Smooth muscle cell (in vitro differentiated cells): ENCODE measurements at regions not wholly inside any gene's neighbourhood (a gene's known extent, or its start where the extent isn't known, plus 50 kb on each side); places are given as distances from the start of the nearest gene placed in this dataset.

Experiments
- DNase-seq: peaks from one replicate; lab custom pipeline; 2025; ENCODE audit not compliant: unreplicated experiment; lab: John Stamatoyannopoulos, UW
- H2AFZ ChIP-seq: fragments of 200-600 bp; sonication (generic); 2 replicates; pipeline ENCODE4 v1.6.0; 2016; ENCODE audit warnings: antibody characterized with exemption, low read depth, mild to moderate bottlenecking
- H3F3A ChIP-seq: fragments of 200-600 bp; sonication (generic); 2 replicates; pipeline ENCODE4 v1.6.0; 2017; ENCODE audit warnings: antibody characterized with exemption, low read depth
- H3K27ac ChIP-seq: fragments of 200-600 bp; sonication (generic); 2 replicates; pipeline ENCODE4 v1.5.1; 2016; ENCODE audit warnings: low read depth, mild to moderate bottlenecking
- H3K27me3 ChIP-seq: fragments of 200-600 bp; sonication (generic); 2 replicates; pipeline ENCODE4 v1.6.1; 2016; ENCODE audit warnings: low read depth, mild to moderate bottlenecking
- H3K36me3 ChIP-seq: fragments of 200-600 bp; sonication (generic); 2 replicates; pipeline ENCODE4 v1.5.1; 2016; ENCODE audit warnings: low read depth
- H3K4me1 ChIP-seq: fragments of 200-600 bp; sonication (generic); 2 replicates; pipeline ENCODE4 v1.5.1; 2016; ENCODE audit warnings: low read depth
- H3K4me2 ChIP-seq: fragments of 200-600 bp; sonication (generic); 2 replicates; pipeline ENCODE4 v1.6.0; 2016; ENCODE audit warnings: mild to moderate bottlenecking
- H3K4me3 ChIP-seq: fragments of 200-600 bp; sonication (generic); 2 replicates; pipeline ENCODE4 v1.5.1; 2016; ENCODE audit warnings: mild to moderate bottlenecking
- H3K79me2 ChIP-seq: fragments of 200-600 bp; sonication (generic); 2 replicates; pipeline ENCODE4 v1.6.0; 2016; ENCODE audit warnings: low read depth, mild to moderate bottlenecking
- H3K9ac ChIP-seq: fragments of 200-600 bp; sonication (generic); 2 replicates; pipeline ENCODE4 v1.6.0; 2016; ENCODE audit warnings: low read depth
- H3K9me3 ChIP-seq: fragments of 200-600 bp; sonication (generic); replicated peaks from 2 replicates; pipeline ENCODE4 v1.5.1; 2016; ENCODE audit warnings: low read depth
- H4K20me1 ChIP-seq: fragments of 200-600 bp; sonication (generic); 2 replicates; pipeline ENCODE4 v1.6.0; 2016; ENCODE audit warnings: low read depth
- WGBS: methylation state at CpG from one replicate; pipeline ENCODE4 v1.1.7; 2016; ENCODE audit warnings: low lambda C conversion rate; 5-methylcytosine and 5-hydroxymethylcytosine counted together
- TF ChIP-seq, protein P1 (sequence below): fragments of 200-600 bp; sonication (generic); IDR thresholded peaks from 2 replicates; pipeline ENCODE4 v1.5.1; 2017; ENCODE audit warnings: borderline replicate concordance, mild to moderate bottlenecking, antibody characterized with exemption; ENCODE audit not compliant: insufficient read depth, poor library complexity, severe bottlenecking

DNA sequence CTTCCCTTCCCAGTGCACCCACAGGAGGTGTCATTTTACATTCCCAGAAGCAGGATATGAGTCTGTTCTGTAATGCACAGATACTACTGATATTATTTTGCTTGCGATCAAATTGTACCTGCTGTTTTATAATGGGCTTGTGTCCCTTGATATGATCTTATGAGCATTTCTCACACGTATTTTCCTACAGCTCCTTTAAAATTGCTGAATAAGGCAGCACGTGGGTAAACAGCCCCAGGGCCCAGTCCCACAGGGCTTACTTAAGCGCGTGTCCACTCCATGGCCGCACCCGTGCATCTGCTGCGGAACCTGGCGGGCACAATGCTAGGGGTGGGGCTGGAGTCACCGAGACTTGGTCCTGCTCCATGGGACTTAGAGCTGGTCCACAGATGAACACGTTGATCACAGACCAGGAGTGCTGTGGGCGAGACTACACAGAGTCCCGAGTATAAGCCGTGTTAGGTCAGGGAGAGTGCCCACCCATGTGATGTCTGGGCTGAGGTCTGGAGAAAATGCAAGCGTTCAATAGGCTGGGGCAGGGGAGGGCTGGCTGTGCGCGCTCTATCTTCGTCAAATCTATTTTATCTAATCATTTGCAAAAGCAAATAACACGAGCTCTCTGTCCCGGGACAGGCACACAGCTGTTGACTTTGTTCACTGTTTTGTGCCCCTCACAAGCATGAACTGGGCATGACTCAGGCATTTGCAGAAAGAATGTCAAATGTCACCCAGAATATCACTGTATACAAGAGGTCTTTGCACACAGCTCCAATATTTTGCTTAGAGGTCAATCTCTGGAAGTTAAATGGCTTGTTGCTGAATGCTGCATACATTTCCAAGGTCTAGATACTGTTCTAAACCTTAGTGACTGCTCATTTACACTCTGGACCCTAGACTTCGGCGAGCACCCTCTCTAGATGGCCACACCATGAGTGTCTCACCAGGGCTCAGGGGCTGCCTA, 119.3 kb downstream of the CRYAA start:
- H4K20me1 ChIP-seq: no peaks in the 10 kb centered on the region
- no peak overlapping the region for H3K27ac ChIP-seq
- H3K9me3 ChIP-seq: no peaks in the 10 kb centered on the region
- H3K4me1 ChIP-seq: no peaks in the 10 kb centered on the region
- H2AFZ ChIP-seq: no peak overlapping the region
- H3K9ac ChIP-seq: no peak overlapping the region
- H3K4me3 ChIP-seq: no peak overlapping the region
- H3K36me3 ChIP-seq: no peaks in the 10 kb centered on the region
- H3K79me2 ChIP-seq: no peaks in the 10 kb centered on the region
- no peak overlapping the region for H3K4me2 ChIP-seq
- no peak for DNase-seq
- no peaks in the 10 kb centered on the region for H3F3A ChIP-seq
- WGBS: 84% methylated on average over 22 of the region's 22 CpGs
- H3K27me3 ChIP-seq: no peaks in the 10 kb centered on the region
- TF ChIP-seq, protein P1, sequence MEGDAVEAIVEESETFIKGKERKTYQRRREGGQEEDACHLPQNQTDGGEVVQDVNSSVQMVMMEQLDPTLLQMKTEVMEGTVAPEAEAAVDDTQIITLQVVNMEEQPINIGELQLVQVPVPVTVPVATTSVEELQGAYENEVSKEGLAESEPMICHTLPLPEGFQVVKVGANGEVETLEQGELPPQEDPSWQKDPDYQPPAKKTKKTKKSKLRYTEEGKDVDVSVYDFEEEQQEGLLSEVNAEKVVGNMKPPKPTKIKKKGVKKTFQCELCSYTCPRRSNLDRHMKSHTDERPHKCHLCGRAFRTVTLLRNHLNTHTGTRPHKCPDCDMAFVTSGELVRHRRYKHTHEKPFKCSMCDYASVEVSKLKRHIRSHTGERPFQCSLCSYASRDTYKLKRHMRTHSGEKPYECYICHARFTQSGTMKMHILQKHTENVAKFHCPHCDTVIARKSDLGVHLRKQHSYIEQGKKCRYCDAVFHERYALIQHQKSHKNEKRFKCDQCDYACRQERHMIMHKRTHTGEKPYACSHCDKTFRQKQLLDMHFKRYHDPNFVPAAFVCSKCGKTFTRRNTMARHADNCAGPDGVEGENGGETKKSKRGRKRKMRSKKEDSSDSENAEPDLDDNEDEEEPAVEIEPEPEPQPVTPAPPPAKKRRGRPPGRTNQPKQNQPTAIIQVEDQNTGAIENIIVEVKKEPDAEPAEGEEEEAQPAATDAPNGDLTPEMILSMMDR: no peak

DNA sequence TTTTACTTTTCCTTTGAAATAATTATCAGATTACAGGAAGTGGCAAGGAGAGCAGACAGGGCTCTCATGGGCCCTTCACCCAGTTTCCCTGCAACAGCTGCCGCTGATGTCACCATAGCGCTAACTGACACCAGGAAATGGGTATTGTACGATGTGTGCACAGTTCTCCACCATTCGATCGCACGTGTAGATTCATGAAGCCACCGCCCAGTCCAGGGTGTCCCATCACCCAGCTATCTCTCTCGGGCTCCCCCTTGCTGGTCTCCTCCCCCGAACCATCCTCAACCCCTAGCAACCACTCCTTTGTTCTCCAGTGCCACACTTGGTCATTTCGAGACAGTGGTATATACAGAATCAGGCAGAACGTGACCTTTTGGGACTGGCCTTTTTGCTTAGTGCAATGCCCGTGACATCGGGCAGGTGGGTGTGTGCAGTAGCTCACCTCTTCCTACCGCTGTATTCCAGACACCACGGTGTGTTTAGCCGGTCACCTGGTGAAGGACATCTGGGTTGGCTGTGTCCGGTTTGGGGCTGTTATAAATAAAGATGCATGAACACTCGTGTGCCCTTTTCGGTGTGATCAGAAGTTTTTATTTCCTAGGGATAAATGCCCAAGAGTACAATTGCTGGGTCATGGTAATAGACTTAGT, 118.4 kb downstream of the CRYAA start:
- Histone ChIP-seq H3K9ac (no peak overlapping the region), H3K36me3 (no peaks in the 10 kb centered on the region), H3K4me1 (no peaks in the 10 kb centered on the region), H3K27ac (no peak overlapping the region), H3K9me3 (no peaks in the 10 kb centered on the region), H3K79me2 (no peaks in the 10 kb centered on the region), H4K20me1 (no peaks in the 10 kb centered on the region), H3K4me3 (no peak overlapping the region), H3K4me2 (no peak overlapping the region), H3F3A (no peaks in the 10 kb centered on the region), H3K27me3 (no peaks in the 10 kb centered on the region), H2AFZ (no peak overlapping the region)
- TF ChIP-seq, protein P1: no peak
- WGBS: 94% methylated on average over 19 of the region's 19 CpGs
- no peak for DNase-seq

DNA sequence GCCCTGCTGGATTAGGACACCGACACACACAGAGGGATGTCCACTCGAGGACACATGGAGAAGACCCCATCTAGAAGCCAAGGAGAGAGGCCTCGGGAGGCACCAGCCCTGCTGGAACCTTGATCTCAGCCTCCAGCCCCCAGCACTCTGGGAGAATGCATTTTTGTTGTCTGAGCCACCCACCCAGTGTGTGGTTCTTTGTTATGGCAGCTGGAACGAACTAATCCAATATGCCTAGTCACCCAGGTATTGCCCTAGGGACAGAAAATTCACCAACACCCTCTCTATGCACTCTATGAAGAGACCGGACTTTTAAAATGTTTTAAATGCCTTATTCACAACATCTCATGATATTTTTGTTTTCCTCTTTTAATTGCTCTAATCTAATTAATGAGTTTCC, 117.4 kb downstream of the CRYAA start:
- H3K4me3 ChIP-seq: no peak overlapping the region
- no peak for DNase-seq
- H3K27me3 ChIP-seq: no peaks in the 10 kb centered on the region
- no peak overlapping the region for H3K4me2 ChIP-seq
- no peak overlapping the region for H2AFZ ChIP-seq
- no peaks in the 10 kb centered on the region for H3K79me2 ChIP-seq
- WGBS: 93% methylated on average over 5 of the region's 5 CpGs
- no peaks in the 10 kb centered on the region for H3F3A ChIP-seq
- no peaks in the 10 kb centered on the region for H3K4me1 ChIP-seq
- H4K20me1 ChIP-seq: no peaks in the 10 kb centered on the region
- no peaks in the 10 kb centered on the region for H3K9me3 ChIP-seq
- TF ChIP-seq, protein P1: no peak
- no peak overlapping the region for H3K9ac ChIP-seq
- no peak overlapping the region for H3K27ac ChIP-seq
- H3K36me3 ChIP-seq: no peaks in the 10 kb centered on the region
